Esophagus muscularis mucosa (tissue), 4 donors: ENCODE measurements at regions not wholly inside any gene's neighbourhood (a gene's known extent, or its start where the extent isn't known, plus 50 kb on each side); places are given as distances from the start of the nearest gene placed in this dataset.

ENCODE experiments used
- EP300 ChIP-seq: sonication (generic); formaldehyde crosslinking; IDR thresholded peaks from one replicate; pipeline ENCODE4 v1.6.1; 2017; ENCODE audit warnings: antibody characterized with exemption
- POLR2A ChIP-seq: fragments of 450-650 bp; IDR thresholded peaks from one replicate; pipeline ENCODE4 v1.6.1; 2017; ENCODE audit warnings: antibody characterized with exemption, moderate library complexity, mild to moderate bottlenecking, low read depth
- POLR2AphosphoS5 ChIP-seq, 2 donors: sonication (generic); formaldehyde crosslinking; IDR thresholded peaks; one replicate each; pipeline ENCODE4 v1.6.1; 2017; ENCODE audit warnings: antibody characterized with exemption in 2 of 2
- TF ChIP-seq, protein P1 (sequence below), 3 experiments: fragments of 200-600 bp in 2 of 3; fragments of 450-650 bp in 1 of 3; sonication (generic) in 2 of 3; IDR thresholded peaks; one replicate each; pipeline ENCODE4 v1.5.1; 2017 to 2019; ENCODE audit warnings: antibody characterized with exemption in 3 of 3, mild to moderate bottlenecking in 2 of 3, moderate library complexity in 1 of 3

DNA sequence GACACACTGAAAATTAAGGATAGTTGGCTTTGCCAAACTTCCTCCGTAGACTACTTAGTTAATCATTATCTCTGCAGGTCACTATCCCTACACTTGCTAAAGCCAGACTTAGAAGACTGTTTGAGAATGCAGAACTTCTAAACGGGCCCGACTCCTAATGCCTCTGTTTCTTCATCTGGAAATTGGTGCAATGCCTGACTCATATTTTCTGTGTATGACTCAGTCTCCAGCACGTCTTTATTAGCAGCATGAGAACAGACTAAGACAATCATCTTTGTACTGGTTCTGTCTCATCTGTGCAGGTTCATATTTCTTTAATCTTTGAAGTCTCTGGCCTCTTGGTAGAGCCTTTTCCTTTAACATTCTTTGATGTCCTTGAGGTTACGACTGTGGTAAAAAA lies 411.9 kb upstream of the ACTRT1 start:
- TF ChIP-seq, protein P1, sequence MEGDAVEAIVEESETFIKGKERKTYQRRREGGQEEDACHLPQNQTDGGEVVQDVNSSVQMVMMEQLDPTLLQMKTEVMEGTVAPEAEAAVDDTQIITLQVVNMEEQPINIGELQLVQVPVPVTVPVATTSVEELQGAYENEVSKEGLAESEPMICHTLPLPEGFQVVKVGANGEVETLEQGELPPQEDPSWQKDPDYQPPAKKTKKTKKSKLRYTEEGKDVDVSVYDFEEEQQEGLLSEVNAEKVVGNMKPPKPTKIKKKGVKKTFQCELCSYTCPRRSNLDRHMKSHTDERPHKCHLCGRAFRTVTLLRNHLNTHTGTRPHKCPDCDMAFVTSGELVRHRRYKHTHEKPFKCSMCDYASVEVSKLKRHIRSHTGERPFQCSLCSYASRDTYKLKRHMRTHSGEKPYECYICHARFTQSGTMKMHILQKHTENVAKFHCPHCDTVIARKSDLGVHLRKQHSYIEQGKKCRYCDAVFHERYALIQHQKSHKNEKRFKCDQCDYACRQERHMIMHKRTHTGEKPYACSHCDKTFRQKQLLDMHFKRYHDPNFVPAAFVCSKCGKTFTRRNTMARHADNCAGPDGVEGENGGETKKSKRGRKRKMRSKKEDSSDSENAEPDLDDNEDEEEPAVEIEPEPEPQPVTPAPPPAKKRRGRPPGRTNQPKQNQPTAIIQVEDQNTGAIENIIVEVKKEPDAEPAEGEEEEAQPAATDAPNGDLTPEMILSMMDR (IDR thresholded peaks at IDR 0.05), result no peak
- TF ChIP-seq EP300 (no peak), POLR2A (no peak), POLR2AphosphoS5 (IDR thresholded peaks at IDR 0.05) (no peak)
